Caki2 (cell line): ENCODE measurements at regions not wholly inside any gene's neighbourhood (a gene's known extent, or its start where the extent isn't known, plus 50 kb on each side); places are given as distances from the start of the nearest gene placed in this dataset.
"Not testable (repeated sequence)": the region's sequence is repeated elsewhere in the genome, so short reads cannot be mapped to it uniquely, and the experiment has no call there.

Experiments used
- DNase-seq: peaks from one replicate; pipeline ENCODE4 v3.0.0-alpha.2; 2015; ENCODE audit warnings: low read depth
- in situ Hi-C: cut with HindIII; loops from 2 replicates; pipeline ENCODE4 v1.10.0; 2016; ENCODE audit warnings: low sequenced_read_pairs, low pct_unique_long_range_greater_than_20kb, mixed read lengths

GRCh38 chr1:60924964-60925798 lies 157.2 kb upstream of the NFIA start:
- DNase-seq = no peak
- in situ Hi-C loops = no loop called here

- in situ Hi-C loops = no loop called here
- DNase-seq = no peak
These were observed 158.2 kb upstream of the NFIA start for GRCh38 chr1:60924165-60924564.

- in situ Hi-C loops = no loop called here
- no peak for DNase-seq
These were observed 158.8 kb upstream of the NFIA start for GRCh38 chr1:60923389-60924087.

GRCh38 chr1:60922304-60922703 lies 160.1 kb upstream of the NFIA start:
- DNase-seq = no peak
- in situ Hi-C loops = no loop called here

- in situ Hi-C loops = no loop called here
- no peak for DNase-seq
These were observed 161.2 kb upstream of the NFIA start for GRCh38 chr1:60921175-60921574.

GRCh38 chr1:60920561-60920960 lies 161.8 kb upstream of the NFIA start:
- in situ Hi-C loops = no loop called here
- no peak for DNase-seq

- DNase-seq = no peak
- in situ Hi-C loops = no loop called here
These were observed 163.5 kb upstream of the NFIA start for GRCh38 chr1:60918867-60919266.

GRCh38 chr1:60916906-60917305 lies 165.5 kb upstream of the NFIA start:
- DNase-seq = no peak
- in situ Hi-C loops = no loop called here

GRCh38 chr1:60916199-60916598 lies 166.2 kb upstream of the NFIA start:
- in situ Hi-C loops = no loop called here
- DNase-seq = no peak

- DNase-seq = no peak
- in situ Hi-C loops = no loop called here
These were observed 166.9 kb upstream of the NFIA start for GRCh38 chr1:60915441-60915840.

GRCh38 chr1:60914982-60915381 lies 167.4 kb upstream of the NFIA start:
- in situ Hi-C loops = no loop called here
- no peak for DNase-seq

- in situ Hi-C loops, DNase-seq: not testable (repeated sequence)
These were observed 168.7 kb upstream of the NFIA start for GRCh38 chr1:60913708-60914107.

- in situ Hi-C loops = no loop called here
These were observed 169.3 kb upstream of the NFIA start for GRCh38 chr1:60913039-60913438.

GRCh38 chr1:60911966-60912697 lies 170.2 kb upstream of the NFIA start:
- in situ Hi-C loops = no loop called here
- no peak for DNase-seq

More at GRCh38 chr1:60913039-60913438, 169.3 kb upstream of the NFIA start:
- no peak for DNase-seq

GRCh38 chr1:60908159-60908558 lies 174.2 kb upstream of the NFIA start:
- DNase-seq = no peak
- in situ Hi-C loops = no loop called here

- in situ Hi-C loops = no loop called here
- DNase-seq = no peak
These were observed 175.8 kb upstream of the NFIA start for GRCh38 chr1:60906526-60906925.

- in situ Hi-C loops = no loop called here
- no peak for DNase-seq
These were observed 176.3 kb upstream of the NFIA start for GRCh38 chr1:60906039-60906438.

- in situ Hi-C loops = no loop called here
- no peak for DNase-seq
These were observed 178.1 kb upstream of the NFIA start for GRCh38 chr1:60904099-60904851.
